ENCODE measurements at regions not wholly inside any gene's neighbourhood (a gene's known extent, or its start where the extent isn't known, plus 50 kb on each side); places are given as distances from the start of the nearest gene placed in this dataset.

DNA sequence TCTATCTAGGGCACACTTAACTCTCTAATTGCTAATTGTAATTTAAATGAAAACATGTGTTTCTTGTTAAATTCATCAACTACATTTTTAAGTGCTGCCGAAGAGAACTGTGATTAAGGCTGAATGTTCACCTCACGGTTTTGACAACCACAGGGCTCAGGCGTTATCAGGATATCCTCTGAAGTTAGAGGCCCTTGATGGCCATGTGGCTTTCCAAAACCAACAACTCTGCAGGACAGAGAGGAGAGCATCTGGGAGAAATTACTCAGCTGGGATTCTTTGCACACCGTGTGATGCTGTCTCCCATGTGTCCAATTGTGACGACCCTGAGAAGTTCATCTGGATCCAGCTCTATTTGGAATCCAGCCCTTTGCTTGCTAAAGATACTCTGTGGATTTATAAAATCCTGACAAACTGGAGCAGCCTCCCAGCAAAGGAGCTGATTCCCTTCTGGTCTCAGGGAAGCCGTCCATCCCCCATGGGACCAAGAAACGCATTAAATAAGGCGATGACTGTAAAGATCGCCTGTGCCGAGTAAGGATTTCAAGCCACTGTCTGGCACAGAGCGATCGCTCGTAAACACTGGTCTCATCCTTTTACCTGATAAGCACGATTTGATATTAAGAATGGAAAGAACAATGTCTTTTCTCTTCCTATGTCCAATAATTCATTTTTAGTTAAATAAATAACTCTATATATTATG, 401.1 kb downstream of the CD83 start:
- TF ChIP-seq, protein P1, sequence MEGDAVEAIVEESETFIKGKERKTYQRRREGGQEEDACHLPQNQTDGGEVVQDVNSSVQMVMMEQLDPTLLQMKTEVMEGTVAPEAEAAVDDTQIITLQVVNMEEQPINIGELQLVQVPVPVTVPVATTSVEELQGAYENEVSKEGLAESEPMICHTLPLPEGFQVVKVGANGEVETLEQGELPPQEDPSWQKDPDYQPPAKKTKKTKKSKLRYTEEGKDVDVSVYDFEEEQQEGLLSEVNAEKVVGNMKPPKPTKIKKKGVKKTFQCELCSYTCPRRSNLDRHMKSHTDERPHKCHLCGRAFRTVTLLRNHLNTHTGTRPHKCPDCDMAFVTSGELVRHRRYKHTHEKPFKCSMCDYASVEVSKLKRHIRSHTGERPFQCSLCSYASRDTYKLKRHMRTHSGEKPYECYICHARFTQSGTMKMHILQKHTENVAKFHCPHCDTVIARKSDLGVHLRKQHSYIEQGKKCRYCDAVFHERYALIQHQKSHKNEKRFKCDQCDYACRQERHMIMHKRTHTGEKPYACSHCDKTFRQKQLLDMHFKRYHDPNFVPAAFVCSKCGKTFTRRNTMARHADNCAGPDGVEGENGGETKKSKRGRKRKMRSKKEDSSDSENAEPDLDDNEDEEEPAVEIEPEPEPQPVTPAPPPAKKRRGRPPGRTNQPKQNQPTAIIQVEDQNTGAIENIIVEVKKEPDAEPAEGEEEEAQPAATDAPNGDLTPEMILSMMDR (IDR thresholded peaks at IDR 0.05; ENCODE audit: insufficient read depth, low read depth, low read length), result no peak
- TF ChIP-seq EZH2 (IDR thresholded peaks at IDR 0.05; ENCODE audit: insufficient read depth, low read length), result no peak
